ENCODE measurements at regions not wholly inside any gene's neighbourhood (a gene's known extent, or its start where the extent isn't known, plus 50 kb on each side); places are given as distances from the start of the nearest gene placed in this dataset.

- TF ChIP-seq EP300 (IDR thresholded peaks at IDR 0.05; ENCODE audit: borderline replicate concordance in 1 of 2, control insufficient read depth in 1 of 2, low read depth in 2 of 2, low read length in 2 of 2) = peak; percentile 41 to 55; a peak in 2 of 4 replicates
- no peak; a peak in 1 of 4 replicates for TF ChIP-seq BHLHE40 (IDR thresholded peaks at IDR 0.05; ENCODE audit: borderline replicate concordance in 1 of 2, low read depth in 2 of 2, low read length in 1 of 2)
- no peak for TF ChIP-seq CEBPZ (IDR thresholded peaks at IDR 0.05; ENCODE audit: low read depth, low read length)
- TF ChIP-seq BCL11A (IDR thresholded peaks at IDR 0.05; ENCODE audit: low read depth, low read length) = peak; percentile 62; the same call in 1 of the 2 replicates
- peak; percentile 85 for TF ChIP-seq NFIC (IDR thresholded peaks at IDR 0.05; ENCODE audit: low read depth, low read length)
- TF ChIP-seq JUNB (IDR thresholded peaks at IDR 0.05) = peak; percentile 34; the same call in 1 of the 2 replicates
- TF ChIP-seq SMAD5 (IDR thresholded peaks at IDR 0.05; ENCODE audit: low read depth) = no peak
- no peak for TF ChIP-seq ATF7 (IDR thresholded peaks at IDR 0.05; ENCODE audit: low read depth)
- TF ChIP-seq STAT3 (IDR thresholded peaks at IDR 0.05; ENCODE audit: low read depth, low read length) = no peak
- TF ChIP-seq SREBF1 (IDR thresholded peaks at IDR 0.05; ENCODE audit: low read length) = no peak
- TF ChIP-seq HDGF (IDR thresholded peaks at IDR 0.05) = no peak
- no peak for TF ChIP-seq EZH2 (IDR thresholded peaks at IDR 0.05; ENCODE audit: borderline replicate concordance, control insufficient read depth, low read depth, low read length)
- TF ChIP-seq, protein P1, sequence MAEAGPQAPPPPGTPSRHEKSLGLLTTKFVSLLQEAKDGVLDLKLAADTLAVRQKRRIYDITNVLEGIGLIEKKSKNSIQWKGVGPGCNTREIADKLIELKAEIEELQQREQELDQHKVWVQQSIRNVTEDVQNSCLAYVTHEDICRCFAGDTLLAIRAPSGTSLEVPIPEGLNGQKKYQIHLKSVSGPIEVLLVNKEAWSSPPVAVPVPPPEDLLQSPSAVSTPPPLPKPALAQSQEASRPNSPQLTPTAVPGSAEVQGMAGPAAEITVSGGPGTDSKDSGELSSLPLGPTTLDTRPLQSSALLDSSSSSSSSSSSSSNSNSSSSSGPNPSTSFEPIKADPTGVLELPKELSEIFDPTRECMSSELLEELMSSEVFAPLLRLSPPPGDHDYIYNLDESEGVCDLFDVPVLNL (IDR thresholded peaks at IDR 0.05; ENCODE audit: low read depth, low read length) = no peak
- no peak for TF ChIP-seq CBX3 (IDR thresholded peaks at IDR 0.05; ENCODE audit: borderline replicate concordance, low read depth)
- peak; percentile 52; the same call in 1 of the 2 replicates for TF ChIP-seq ZBED1 (IDR thresholded peaks at IDR 0.05; ENCODE audit: borderline replicate concordance)
- no peak for TF ChIP-seq ZNF207 (IDR thresholded peaks at IDR 0.05; ENCODE audit: borderline replicate concordance)
- TF ChIP-seq USF2 (IDR thresholded peaks at IDR 0.05; ENCODE audit: borderline replicate concordance, low read depth, low read length) = no peak
- TF ChIP-seq CUX1 (IDR thresholded peaks at IDR 0.05; ENCODE audit: insufficient replicate concordance, low read depth, low read length) = no peak
- no peak for TF ChIP-seq CEBPB (IDR thresholded peaks at IDR 0.05; ENCODE audit: borderline replicate concordance in 1 of 2, low read depth in 2 of 2, low read length in 2 of 2)
- TF ChIP-seq WRNIP1 (IDR thresholded peaks at IDR 0.05; ENCODE audit: borderline replicate concordance, low read depth, low read length) = no peak
- TF ChIP-seq TCF12 (IDR thresholded peaks at IDR 0.05; ENCODE audit: low read depth, low read length) = peak; percentile 42; the same call in 1 of the 2 replicates
These were observed 145.7 kb upstream of the AHR start (continued) for GRCh38 chr7:17152721-17153120.
